IMR-90 (cell line): ENCODE measurements at regions not wholly inside any gene's neighbourhood (a gene's known extent, or its start where the extent isn't known, plus 50 kb on each side); places are given as distances from the start of the nearest gene placed in this dataset.

Experiments
- CEBPB ChIP-seq: IDR thresholded peaks from 2 replicates; pipeline ENCODE4 v1.6.1; 2012; ENCODE audit warnings: low read depth, low read length, improper control_type of control experiment
- CHD1 ChIP-seq: IDR thresholded peaks from 2 replicates; pipeline ENCODE4 v1.6.1; 2012; ENCODE audit warnings: low read depth, low read length, improper control_type of control experiment
- CTCF ChIP-seq: conservative IDR thresholded peaks from 2 replicates; pipeline ENCODE4 v1.5.1; 2012; ENCODE audit warnings: mild to moderate bottlenecking, low read depth, low read length, improper control_type of control experiment
- MAFK ChIP-seq: IDR thresholded peaks from 2 replicates; pipeline ENCODE4 v1.6.1; 2012; ENCODE audit warnings: low read depth, low read length, improper control_type of control experiment
- MXI1 ChIP-seq: IDR thresholded peaks from 2 replicates; pipeline ENCODE4 v1.6.1; 2012; ENCODE audit warnings: low read depth, mild to moderate bottlenecking, low read length, moderate library complexity, borderline replicate concordance
- POLR2A ChIP-seq: IDR thresholded peaks from 2 replicates; pipeline ENCODE4 v1.6.1; 2012; ENCODE audit warnings: mild to moderate bottlenecking, low read depth, low read length
- RCOR1 ChIP-seq: IDR thresholded peaks from 2 replicates; pipeline ENCODE4 v1.6.1; 2012; ENCODE audit warnings: mild to moderate bottlenecking, low read length, improper control_type of control experiment; ENCODE audit not compliant: insufficient replicate concordance
- RFX5 ChIP-seq: IDR thresholded peaks from 2 replicates; pipeline ENCODE4 v1.8.0; 2012; ENCODE audit warnings: low read depth, mild to moderate bottlenecking, low read length, moderate library complexity
- SMC3 ChIP-seq: fragments of 150-350 bp; IDR thresholded peaks from 2 replicates; pipeline ENCODE4 v1.6.1; 2016; ENCODE audit warnings: low read depth, mild to moderate bottlenecking, antibody characterized with exemption, low read length, moderate library complexity
- USF2 ChIP-seq: fragments of 150-350 bp; IDR thresholded peaks from 2 replicates; pipeline ENCODE4 v1.6.1; 2017; ENCODE audit warnings: mild to moderate bottlenecking, antibody characterized with exemption, low read length, low read depth

GRCh38 chr2:195021711-195022507, 635.1 kb upstream of the SLC39A10 start:
- TF ChIP-seq POLR2A (no peak), CTCF (no peak), RCOR1 (no peak), MAFK (no peak), CEBPB (no peak), RFX5 (no peak), MXI1 (no peak), CHD1 (no peak), SMC3 (no peak), USF2 (no peak)
